RWPE2 (cell line): ENCODE measurements at regions not wholly inside any gene's neighbourhood (a gene's known extent, or its start where the extent isn't known, plus 50 kb on each side); places are given as distances from the start of the nearest gene placed in this dataset.

ENCODE experiments used
- ATAC-seq: fragments of 200-7000 bp; cut with Tn5 transposase; 3 replicates; pipeline ENCODE4 v1.9.1; 2021; ENCODE audit warnings: low read depth
- DNase-seq: peaks from one replicate; pipeline ENCODE4 v3.0.0-alpha.2; 2020; ENCODE audit warnings: low spot score
- H3K27ac ChIP-seq: fragments of 450-650 bp; 2 replicates; pipeline ENCODE4 v1.5.1; 2017; ENCODE audit warnings: mild to moderate bottlenecking; ENCODE audit not compliant: poor library complexity, severe bottlenecking
- H3K27me3 ChIP-seq: fragments of 250-450 bp; sonication (Bioruptor Pico); 2 replicates; pipeline ENCODE4 v1.5.1; 2021; ENCODE audit warnings: mild to moderate bottlenecking, moderate library complexity; ENCODE audit not compliant: insufficient read depth, poor library complexity, severe bottlenecking
- H3K36me3 ChIP-seq: fragments of 250-450 bp; sonication (Bioruptor Pico); 2 replicates; pipeline ENCODE4 v1.5.1; 2020; ENCODE audit warnings: low read depth, mild to moderate bottlenecking, moderate library complexity
- H3K4me1 ChIP-seq: fragments of 250-450 bp; sonication (Bioruptor Pico); 2 replicates; pipeline ENCODE4 v1.5.1; 2021; ENCODE audit warnings: mild to moderate bottlenecking, moderate library complexity; ENCODE audit not compliant: insufficient read depth, poor library complexity, severe bottlenecking
- H3K4me3 ChIP-seq: fragments of 250-450 bp; sonication (Bioruptor Pico); 2 replicates; pipeline ENCODE4 v1.5.1; 2021; ENCODE audit warnings: mild to moderate bottlenecking, moderate library complexity; ENCODE audit not compliant: severe bottlenecking
- H3K9me3 ChIP-seq: fragments of 250-450 bp; sonication (Bioruptor Pico); 2 replicates; pipeline ENCODE4 v1.5.1; 2021; ENCODE audit warnings: mild to moderate bottlenecking, moderate library complexity; ENCODE audit not compliant: severe bottlenecking
- TF ChIP-seq, protein P1 (sequence below): fragments of 450-650 bp; IDR thresholded peaks from one replicate; pipeline ENCODE4 v1.5.1; 2017; ENCODE audit warnings: mild to moderate bottlenecking, moderate library complexity; ENCODE audit not compliant: poor library complexity, severe bottlenecking

DNA sequence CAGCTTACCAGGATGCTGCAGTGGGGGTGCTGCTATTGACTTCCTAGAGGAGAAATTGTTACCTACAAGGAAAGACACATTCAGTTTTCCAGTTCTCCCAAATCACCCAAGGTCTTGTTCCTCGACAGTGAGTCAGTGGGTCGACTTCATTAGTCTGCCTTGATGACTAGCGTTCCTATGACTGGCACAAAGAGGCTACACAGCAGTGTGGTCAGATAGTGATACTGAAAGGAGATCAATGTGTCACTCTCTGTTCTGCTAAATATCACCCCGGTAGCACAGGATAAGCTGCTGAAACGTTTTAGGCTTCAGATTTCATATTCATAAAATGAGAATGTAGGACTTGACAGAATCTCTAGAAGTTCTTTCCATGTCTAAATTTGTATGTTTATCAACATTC is 357.4 kb downstream of the LMX1A start:
- DNase-seq (no peak), ATAC-seq (no peak)
- H3K27me3 ChIP-seq, result no peaks in the 10 kb centered on the region
- no peak overlapping the region for H3K27ac ChIP-seq
- H3K36me3 ChIP-seq, result no peaks in the 10 kb centered on the region
- no peaks in the 10 kb centered on the region for H3K9me3 ChIP-seq
- H3K4me3 ChIP-seq, result no peak overlapping the region
- H3K4me1 ChIP-seq, result no peaks in the 10 kb centered on the region
- TF ChIP-seq, protein P1, sequence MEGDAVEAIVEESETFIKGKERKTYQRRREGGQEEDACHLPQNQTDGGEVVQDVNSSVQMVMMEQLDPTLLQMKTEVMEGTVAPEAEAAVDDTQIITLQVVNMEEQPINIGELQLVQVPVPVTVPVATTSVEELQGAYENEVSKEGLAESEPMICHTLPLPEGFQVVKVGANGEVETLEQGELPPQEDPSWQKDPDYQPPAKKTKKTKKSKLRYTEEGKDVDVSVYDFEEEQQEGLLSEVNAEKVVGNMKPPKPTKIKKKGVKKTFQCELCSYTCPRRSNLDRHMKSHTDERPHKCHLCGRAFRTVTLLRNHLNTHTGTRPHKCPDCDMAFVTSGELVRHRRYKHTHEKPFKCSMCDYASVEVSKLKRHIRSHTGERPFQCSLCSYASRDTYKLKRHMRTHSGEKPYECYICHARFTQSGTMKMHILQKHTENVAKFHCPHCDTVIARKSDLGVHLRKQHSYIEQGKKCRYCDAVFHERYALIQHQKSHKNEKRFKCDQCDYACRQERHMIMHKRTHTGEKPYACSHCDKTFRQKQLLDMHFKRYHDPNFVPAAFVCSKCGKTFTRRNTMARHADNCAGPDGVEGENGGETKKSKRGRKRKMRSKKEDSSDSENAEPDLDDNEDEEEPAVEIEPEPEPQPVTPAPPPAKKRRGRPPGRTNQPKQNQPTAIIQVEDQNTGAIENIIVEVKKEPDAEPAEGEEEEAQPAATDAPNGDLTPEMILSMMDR, result no peak

DNA sequence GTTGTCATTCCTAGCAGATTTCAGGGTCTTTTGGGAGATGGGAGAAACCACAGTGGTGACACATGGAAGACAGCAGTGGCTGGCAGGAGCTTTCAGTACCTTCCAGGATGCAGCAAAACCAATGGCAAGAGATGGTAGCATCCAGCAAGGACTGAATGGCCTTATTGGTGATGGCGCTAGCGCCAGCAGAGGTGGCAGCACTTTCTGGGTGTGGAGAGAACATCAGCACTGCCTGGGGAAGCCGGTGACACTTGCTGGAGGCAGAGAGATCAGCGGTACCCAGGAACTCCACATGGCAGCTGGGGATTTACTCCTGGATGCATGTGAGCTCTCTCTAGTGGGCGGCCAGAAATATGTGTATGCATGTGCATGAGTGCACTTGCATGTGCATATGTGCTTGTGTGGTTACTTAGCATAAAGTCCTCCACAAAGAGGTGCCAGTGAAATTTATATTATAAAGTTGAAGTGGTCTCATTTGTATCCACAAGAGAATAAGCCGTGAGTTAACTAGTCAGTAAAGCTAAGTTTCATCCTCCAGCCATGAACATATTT is 364.7 kb downstream of the LMX1A start:
- TF ChIP-seq, protein P1, result no peak
- Histone ChIP-seq H3K9me3 (no peaks in the 10 kb centered on the region), H3K27ac (no peak overlapping the region), H3K27me3 (no peaks in the 10 kb centered on the region), H3K4me3 (no peak overlapping the region), H3K36me3 (no peaks in the 10 kb centered on the region), H3K4me1 (no peaks in the 10 kb centered on the region)
- no peak for DNase-seq
- ATAC-seq, result no peak

DNA sequence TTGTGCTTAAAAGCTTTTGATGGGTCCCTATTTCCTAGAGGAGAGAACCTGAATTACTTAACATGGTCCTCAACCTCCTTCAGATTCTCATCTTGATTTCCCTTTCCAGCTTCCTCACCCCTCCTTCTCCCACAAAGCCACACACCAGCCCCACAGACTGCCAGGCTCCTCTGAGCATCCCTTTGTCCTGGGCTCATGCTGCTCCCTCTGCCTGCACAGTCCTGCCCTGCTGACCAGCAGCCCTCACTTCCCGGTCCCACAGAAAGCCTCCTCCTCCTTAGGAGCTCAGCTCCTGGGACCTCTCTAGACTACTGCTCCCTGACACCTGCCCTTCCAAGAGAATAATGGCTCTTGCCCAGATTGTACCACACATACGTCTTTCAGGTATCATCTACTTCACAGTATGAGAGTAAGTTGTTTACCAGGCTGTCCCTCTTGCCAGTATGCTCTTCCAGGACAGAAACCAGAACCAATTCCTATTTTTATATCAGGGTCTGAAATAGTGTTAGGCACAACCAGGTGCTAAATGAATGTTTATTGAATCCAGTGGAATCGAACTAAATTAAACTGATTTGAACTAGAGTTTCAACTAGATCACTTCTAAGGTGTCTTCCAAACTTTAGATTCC is 373.4 kb downstream of the LMX1A start:
- H3K27me3 ChIP-seq, result no peaks in the 10 kb centered on the region
- no peak overlapping the region for H3K27ac ChIP-seq
- ATAC-seq (0 out of 3 replicates have a peak, but pooled peaks have one; percentile 19), DNase-seq (no peak)
- H3K36me3 ChIP-seq, result no peaks in the 10 kb centered on the region
- H3K4me1 ChIP-seq, result no peaks in the 10 kb centered on the region
- TF ChIP-seq, protein P1, result no peak
- no peaks in the 10 kb centered on the region for H3K9me3 ChIP-seq
- no peak overlapping the region for H3K4me3 ChIP-seq

DNA sequence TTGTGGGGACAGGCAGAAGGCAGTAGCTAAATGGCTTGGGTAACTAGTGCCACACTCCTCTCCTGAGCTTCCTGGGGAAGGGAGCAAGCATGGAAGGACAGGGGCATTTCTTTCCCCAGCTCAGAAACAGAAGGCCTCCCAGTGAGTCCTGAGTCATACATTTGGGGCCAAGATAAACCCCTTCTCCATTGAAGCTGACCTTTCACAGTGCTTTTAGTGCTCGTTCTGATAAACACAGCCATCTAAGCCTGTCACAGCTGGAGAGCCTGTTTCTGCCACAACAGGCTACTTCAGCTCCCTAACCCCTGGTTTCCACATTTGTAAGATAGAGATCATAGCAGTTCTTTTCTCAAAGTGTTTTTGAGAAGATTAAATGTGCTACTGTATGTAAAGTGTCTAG is 374.0 kb downstream of the LMX1A start:
- no peaks in the 10 kb centered on the region for H3K9me3 ChIP-seq
- H3K4me1 ChIP-seq, result no peaks in the 10 kb centered on the region
- no peaks in the 10 kb centered on the region for H3K27me3 ChIP-seq
- DNase-seq (no peak), ATAC-seq (no peak)
- H3K4me3 ChIP-seq, result no peak overlapping the region
- TF ChIP-seq, protein P1, result no peak
- H3K36me3 ChIP-seq, result no peaks in the 10 kb centered on the region
- no peak overlapping the region for H3K27ac ChIP-seq

DNA sequence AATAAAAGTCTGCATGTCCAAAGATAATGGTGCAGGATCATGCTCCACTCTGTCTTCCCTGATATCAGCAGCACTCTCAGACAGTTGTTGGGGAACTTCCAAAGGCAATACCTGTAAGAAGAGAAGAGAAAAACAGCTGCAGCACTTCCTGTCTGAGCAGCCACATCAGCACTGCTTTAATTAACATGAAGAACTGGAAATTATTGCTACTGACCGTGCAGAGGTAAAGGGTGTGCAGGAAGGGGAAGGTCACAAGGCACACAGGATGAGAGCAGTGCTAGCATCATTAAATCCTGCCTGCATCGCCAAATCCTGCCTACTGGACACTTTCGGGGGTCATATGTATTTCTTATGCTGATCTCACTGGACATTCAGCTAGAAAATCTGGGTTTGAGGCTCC is 379.0 kb downstream of the LMX1A start:
- no peaks in the 10 kb centered on the region for H3K4me1 ChIP-seq
- ATAC-seq (no peak), DNase-seq (no peak)
- H3K36me3 ChIP-seq, result no peaks in the 10 kb centered on the region
- no peaks in the 10 kb centered on the region for H3K27me3 ChIP-seq
- H3K27ac ChIP-seq, result no peak overlapping the region
- no peaks in the 10 kb centered on the region for H3K9me3 ChIP-seq
- TF ChIP-seq, protein P1, result no peak
- H3K4me3 ChIP-seq, result no peak overlapping the region
